ENCODE measurements at regions not wholly inside any gene's neighbourhood (a gene's known extent, or its start where the extent isn't known, plus 50 kb on each side); places are given as distances from the start of the nearest gene placed in this dataset.
"Not testable (repeated sequence)": the region's sequence is repeated elsewhere in the genome, so short reads cannot be mapped to it uniquely, and the experiment has no call there.

GRCh38 chr21:17196623-17197022 lies 316.2 kb upstream of the CXADR start:
- no peak overlapping the region for H3K4me3 Mint-ChIP-seq
- no peak for DNase-seq
- no peaks in the 10 kb centered on the region for H3K4me1 Mint-ChIP-seq (ENCODE audit: low read depth in 2 of 2)
- H3K9me3 Mint-ChIP-seq, result peaks cover 10 to 34% of the 10 kb centered on the region in 2 donors
- no peak overlapping the region for H3K27ac Mint-ChIP-seq
- H3K36me3 Mint-ChIP-seq (ENCODE audit: insufficient read depth), result no peaks in the 10 kb centered on the region
- ATAC-seq (replicated peaks), result no peak
- H3K27me3 Mint-ChIP-seq, result no peaks in the 10 kb centered on the region

DNA sequence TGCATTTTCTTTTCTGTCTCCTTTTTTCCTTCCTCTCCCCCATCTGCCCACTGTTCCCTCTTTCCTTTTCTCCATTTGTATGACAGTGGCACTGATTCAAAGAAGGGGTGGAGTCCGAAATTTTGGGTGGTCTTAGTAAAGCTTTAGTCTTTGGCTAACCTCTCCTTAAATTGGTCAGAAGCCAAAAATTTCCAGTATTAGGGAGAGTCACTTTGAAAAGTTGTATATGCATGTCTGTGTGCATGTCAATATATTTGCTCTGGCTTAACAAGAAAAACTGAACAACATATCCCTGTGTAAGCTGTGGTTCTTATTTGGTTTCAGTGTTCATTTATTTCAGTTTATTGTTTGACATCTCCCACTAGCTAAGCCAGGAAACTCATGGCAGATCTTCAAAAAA lies 314.8 kb upstream of the CXADR start:
- ATAC-seq (replicated peaks) (no peak), DNase-seq (no peak)
- Mint-ChIP-seq H3K4me1 (ENCODE audit: low read depth in 2 of 2) (no peaks in the 10 kb centered on the region), H3K9me3 (peaks cover 9 to 34% of the 10 kb centered on the region in 2 donors), H3K4me3 (no peak overlapping the region), H3K27me3 (no peaks in the 10 kb centered on the region), H3K27ac (no peak overlapping the region), H3K36me3 (ENCODE audit: insufficient read depth) (no peaks in the 10 kb centered on the region)

DNA sequence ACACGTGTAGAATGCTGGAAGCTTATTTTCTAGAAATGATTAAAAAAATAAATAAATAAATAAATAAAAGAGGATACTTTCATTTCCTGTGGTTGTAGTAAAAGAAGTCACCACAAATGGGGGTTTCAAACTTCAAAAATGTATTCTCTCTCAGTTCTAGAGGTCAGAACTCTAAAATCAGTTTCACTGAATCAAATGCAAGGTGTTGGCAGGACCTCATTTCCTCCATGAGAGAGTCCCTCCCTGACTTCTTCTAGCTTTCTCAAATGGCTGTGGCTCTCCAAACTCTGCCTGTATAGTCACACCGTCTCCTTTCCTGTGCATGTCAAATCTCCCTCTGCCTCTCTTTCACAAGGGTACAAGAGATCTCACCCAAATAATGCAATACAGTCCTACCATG lies 312.6 kb upstream of the CXADR start:
- Mint-ChIP-seq H3K36me3 (ENCODE audit: insufficient read depth) (no peaks in the 10 kb centered on the region), H3K9me3 (peaks cover 5 to 28% of the 10 kb centered on the region in 2 donors), H3K27ac (no peak overlapping the region), H3K4me1 (ENCODE audit: low read depth in 2 of 2) (no peaks in the 10 kb centered on the region), H3K4me3 (no peak overlapping the region), H3K27me3 (no peaks in the 10 kb centered on the region)
- ATAC-seq (replicated peaks) (no peak), DNase-seq (no peak)

GRCh38 chr21:17201741-17202260 lies 311.0 kb upstream of the CXADR start:
- Mint-ChIP-seq H3K27me3 (no peaks in the 10 kb centered on the region), H3K36me3 (ENCODE audit: insufficient read depth) (no peaks in the 10 kb centered on the region), H3K27ac (no peak overlapping the region), H3K9me3 (peaks cover 5 to 28% of the 10 kb centered on the region in 2 donors), H3K4me3 (no peak overlapping the region), H3K4me1 (ENCODE audit: low read depth in 2 of 2) (no peaks in the 10 kb centered on the region)
- no peak for DNase-seq
- no peak for ATAC-seq (replicated peaks)

- Mint-ChIP-seq H3K27me3 (no peaks in the 10 kb centered on the region), H3K9me3 (peaks cover 2 to 18% of the 10 kb centered on the region in 2 donors), H3K4me3 (no peak overlapping the region), H3K4me1 (ENCODE audit: low read depth in 2 of 2) (no peaks in the 10 kb centered on the region), H3K27ac (no peak overlapping the region), H3K36me3 (ENCODE audit: insufficient read depth) (no peaks in the 10 kb centered on the region)
- DNase-seq, result no peak
- ATAC-seq (replicated peaks), result no peak
These were observed 298.0 kb upstream of the CXADR start for GRCh38 chr21:17214801-17215200.

GRCh38 chr21:17219050-17219449 lies 293.8 kb upstream of the CXADR start:
- not testable (repeated sequence) for ATAC-seq (replicated peaks); H3K4me3 Mint-ChIP-seq; DNase-seq; H3K27ac Mint-ChIP-seq; H3K4me1 Mint-ChIP-seq (ENCODE audit: low read depth in 2 of 2); H3K27me3 Mint-ChIP-seq; H3K36me3 Mint-ChIP-seq (ENCODE audit: insufficient read depth)
- peaks cover 5 to 15% of the 10 kb centered on the region in 2 donors for H3K9me3 Mint-ChIP-seq

DNA sequence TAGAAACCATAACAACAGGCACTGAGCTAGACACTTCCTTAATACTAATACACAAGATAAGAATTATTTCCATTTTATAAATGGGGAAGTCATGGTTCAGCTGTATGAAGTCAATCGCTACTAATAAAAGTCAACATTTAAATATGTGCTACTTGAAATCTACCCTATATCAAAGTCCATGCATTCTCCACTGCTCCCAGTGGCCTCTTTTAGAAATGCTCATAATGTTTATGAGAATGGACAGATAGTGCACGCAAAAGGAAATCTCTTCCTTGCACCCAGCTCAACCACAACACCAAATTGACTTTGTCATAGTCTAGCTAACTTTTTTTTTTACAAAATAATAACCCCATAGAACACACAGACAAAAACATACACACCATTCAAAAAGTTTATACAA lies 281.7 kb upstream of the CXADR start:
- ATAC-seq (replicated peaks), result no peak
- no peak for DNase-seq
- Mint-ChIP-seq H3K27ac (no peak overlapping the region), H3K4me3 (no peak overlapping the region), H3K36me3 (ENCODE audit: insufficient read depth) (no peaks in the 10 kb centered on the region), H3K27me3 (no peaks in the 10 kb centered on the region), H3K4me1 (ENCODE audit: low read depth in 2 of 2) (no peaks in the 10 kb centered on the region), H3K9me3 (peaks cover 2 to 16% of the 10 kb centered on the region in 2 donors)

- Mint-ChIP-seq H3K9me3 (peaks cover 7 to 19% of the 10 kb centered on the region in 2 donors), H3K36me3 (ENCODE audit: insufficient read depth) (no peaks in the 10 kb centered on the region), H3K27me3 (no peaks in the 10 kb centered on the region), H3K27ac (no peak overlapping the region), H3K4me1 (ENCODE audit: low read depth in 2 of 2) (no peaks in the 10 kb centered on the region), H3K4me3 (no peak overlapping the region)
- no peak for ATAC-seq (replicated peaks)
- DNase-seq, result no peak
These were observed 281.1 kb upstream of the CXADR start for GRCh38 chr21:17231771-17232170.

DNA sequence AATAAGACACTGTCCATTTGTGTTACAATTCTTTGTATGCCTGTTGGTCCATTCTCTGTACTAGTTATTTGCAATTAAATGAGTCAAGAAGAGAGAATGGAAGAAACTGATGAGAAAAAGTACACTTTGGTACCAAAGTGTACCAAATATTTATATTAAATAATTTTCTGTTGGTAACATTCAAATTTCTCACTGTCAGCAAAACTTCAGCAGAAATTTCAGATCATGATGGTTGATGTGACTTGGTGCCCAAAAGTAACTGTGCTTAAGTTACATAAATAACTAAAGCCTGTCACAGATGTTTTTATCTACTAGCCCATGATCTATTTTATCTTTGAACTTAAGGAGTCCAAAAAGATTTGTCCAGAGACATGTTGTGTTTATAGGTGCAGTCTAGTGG lies 274.4 kb upstream of the CXADR start:
- Mint-ChIP-seq H3K27ac (no peak overlapping the region), H3K9me3 (peaks cover 12 to 24% of the 10 kb centered on the region in 2 donors), H3K27me3 (no peaks in the 10 kb centered on the region), H3K4me3 (no peak overlapping the region), H3K4me1 (ENCODE audit: low read depth in 2 of 2) (no peaks in the 10 kb centered on the region), H3K36me3 (ENCODE audit: insufficient read depth) (no peaks in the 10 kb centered on the region)
- ATAC-seq (replicated peaks) (no peak), DNase-seq (no peak)

DNA sequence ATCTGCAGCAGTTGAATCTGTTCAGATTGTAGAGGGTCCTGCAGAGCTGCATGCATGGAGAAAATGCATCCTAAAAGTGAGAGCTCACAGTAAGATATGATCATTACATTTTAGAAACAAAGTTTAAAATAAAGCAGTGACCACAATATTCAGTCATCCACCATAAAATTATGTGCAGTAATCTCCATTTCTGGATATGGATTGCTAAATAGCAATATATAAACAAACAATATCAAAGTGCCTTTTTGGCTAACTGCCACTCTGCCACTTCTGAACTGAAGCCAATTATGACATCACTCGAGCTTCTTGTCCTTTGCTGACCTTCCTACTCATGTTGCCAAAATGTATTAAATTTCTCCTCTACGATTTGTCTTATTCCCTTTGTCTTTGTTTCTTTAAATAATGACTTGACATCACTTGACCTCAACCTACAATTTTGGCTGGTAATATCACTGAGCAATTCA lies 262.0 kb upstream of the CXADR start:
- ATAC-seq (replicated peaks) (no peak), DNase-seq (no peak)
- H3K36me3 Mint-ChIP-seq (ENCODE audit: insufficient read depth), result no peaks in the 10 kb centered on the region
- H3K27ac Mint-ChIP-seq, result no peak overlapping the region
- H3K4me1 Mint-ChIP-seq (ENCODE audit: low read depth in 2 of 2), result no peaks in the 10 kb centered on the region
- H3K27me3 Mint-ChIP-seq, result no peaks in the 10 kb centered on the region
- H3K9me3 Mint-ChIP-seq, result peaks cover 0 to 8% of the 10 kb centered on the region in 2 donors
- no peak overlapping the region for H3K4me3 Mint-ChIP-seq

DNA sequence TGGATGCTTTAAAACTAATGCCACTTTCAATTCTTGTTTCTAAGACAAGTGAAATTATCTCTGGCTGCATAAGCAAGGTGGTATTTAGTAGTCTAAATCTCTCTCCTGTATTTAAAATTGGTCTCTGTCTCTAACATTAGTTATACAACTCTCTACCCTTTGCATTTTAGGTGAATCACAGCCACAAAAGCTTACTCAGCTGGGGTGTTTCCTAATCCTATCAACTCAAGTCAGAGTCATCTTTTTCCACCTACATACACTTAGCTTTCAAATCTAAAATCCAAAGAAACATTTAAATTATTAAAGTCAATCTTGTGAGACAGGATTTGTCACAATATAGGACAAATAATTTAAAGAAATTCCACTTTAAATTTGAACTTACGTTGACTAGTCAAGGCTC lies 255.1 kb upstream of the CXADR start:
- Mint-ChIP-seq H3K27me3 (no peaks in the 10 kb centered on the region), H3K27ac (no peak overlapping the region), H3K9me3 (peaks cover 6 to 17% of the 10 kb centered on the region in 2 donors), H3K4me1 (ENCODE audit: low read depth in 2 of 2) (no peaks in the 10 kb centered on the region), H3K4me3 (no peak overlapping the region), H3K36me3 (ENCODE audit: insufficient read depth) (no peaks in the 10 kb centered on the region)
- DNase-seq (no peak), ATAC-seq (replicated peaks) (no peak)

- no peaks in the 10 kb centered on the region for H3K4me1 Mint-ChIP-seq (ENCODE audit: low read depth in 2 of 2)
These were observed 248.7 kb upstream of the CXADR start for GRCh38 chr21:17264182-17264581.

GRCh38 chr21:17269760-17270159 lies 243.1 kb upstream of the CXADR start:
- no peak overlapping the region for H3K27ac Mint-ChIP-seq
- H3K9me3 Mint-ChIP-seq, result peaks cover 0 to 15% of the 10 kb centered on the region in 2 donors
- H3K4me3 Mint-ChIP-seq, result no peak overlapping the region
- no peaks in the 10 kb centered on the region for H3K27me3 Mint-ChIP-seq
- ATAC-seq (replicated peaks), result no peak
- no peak for DNase-seq
- no peaks in the 10 kb centered on the region for H3K4me1 Mint-ChIP-seq (ENCODE audit: low read depth in 2 of 2)
- H3K36me3 Mint-ChIP-seq (ENCODE audit: insufficient read depth), result no peaks in the 10 kb centered on the region

More at GRCh38 chr21:17264182-17264581, 248.7 kb upstream of the CXADR start:
- no peak overlapping the region for H3K27ac Mint-ChIP-seq
- ATAC-seq (replicated peaks), result no peak
- no peak for DNase-seq
- no peaks in the 10 kb centered on the region for H3K27me3 Mint-ChIP-seq
- peaks cover 0 to 4% of the 10 kb centered on the region in 2 donors for H3K9me3 Mint-ChIP-seq
- no peaks in the 10 kb centered on the region for H3K36me3 Mint-ChIP-seq (ENCODE audit: insufficient read depth)
- no peak overlapping the region for H3K4me3 Mint-ChIP-seq

DNA sequence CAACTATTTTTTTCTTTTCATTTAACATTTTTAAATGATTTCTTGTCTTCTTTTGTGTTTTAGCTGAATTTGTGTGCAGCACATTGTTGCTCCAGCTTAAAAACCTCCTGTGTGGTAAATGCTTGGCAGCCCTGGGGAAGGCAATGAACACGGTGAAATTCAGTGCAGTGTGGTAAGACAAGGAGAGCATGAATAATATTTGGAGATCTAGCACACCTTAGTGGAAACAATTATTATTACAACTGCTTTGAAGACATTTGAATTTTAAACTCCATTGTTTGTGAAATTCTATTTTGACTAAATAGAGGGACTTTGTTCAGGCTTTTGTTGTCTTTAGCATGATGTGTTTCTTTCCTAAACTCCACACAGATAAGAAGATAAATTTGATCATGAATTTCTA lies 242.6 kb upstream of the CXADR start:
- Mint-ChIP-seq H3K36me3 (ENCODE audit: insufficient read depth) (no peaks in the 10 kb centered on the region), H3K4me3 (no peak overlapping the region), H3K27me3 (no peaks in the 10 kb centered on the region), H3K9me3 (peaks cover 0 to 15% of the 10 kb centered on the region in 2 donors), H3K27ac (no peak overlapping the region), H3K4me1 (ENCODE audit: low read depth in 2 of 2) (no peaks in the 10 kb centered on the region)
- DNase-seq (no peak), ATAC-seq (replicated peaks) (no peak)

- Mint-ChIP-seq H3K4me1 (ENCODE audit: low read depth in 2 of 2) (no peaks in the 10 kb centered on the region), H3K36me3 (ENCODE audit: insufficient read depth) (no peaks in the 10 kb centered on the region)
- ATAC-seq (replicated peaks), result no peak
These were observed 233.2 kb upstream of the CXADR start for GRCh38 chr21:17279663-17280062.

More at GRCh38 chr21:17279663-17280062, 233.2 kb upstream of the CXADR start:
- H3K9me3 Mint-ChIP-seq, result peaks cover 6 to 28% of the 10 kb centered on the region in 2 donors
- no peaks in the 10 kb centered on the region for H3K27me3 Mint-ChIP-seq
- H3K27ac Mint-ChIP-seq, result no peak overlapping the region
- H3K4me3 Mint-ChIP-seq, result no peak overlapping the region
- DNase-seq, result no peak

All from effector memory CD8-positive, alpha-beta T cell (primary cell).